Transverse colon (tissue), 4 donors: ENCODE measurements at regions not wholly inside any gene's neighbourhood (a gene's known extent, or its start where the extent isn't known, plus 50 kb on each side); places are given as distances from the start of the nearest gene placed in this dataset.

Experiments
- DNase-seq: peaks from one replicate; pipeline ENCODE4 v3.0.0-alpha.2; 2019
- H3K27ac ChIP-seq, 4 donors: fragments of 200-600 bp; sonication (generic); 2 replicates each; pipeline ENCODE4 v1.5.1; 2016 to 2018; ENCODE audit warnings: inconsistent platforms in 4 of 4
- H3K27me3 ChIP-seq: fragments of 200-600 bp; sonication (generic); 2 replicates; pipeline ENCODE4 v1.5.1; 2017; ENCODE audit warnings: inconsistent platforms
- H3K36me3 ChIP-seq, 4 donors: fragments of 200-600 bp; sonication (generic); 2 replicates each; pipeline ENCODE4 v1.5.1; 2017 to 2019; ENCODE audit warnings: inconsistent platforms in 4 of 4
- H3K4me1 ChIP-seq, 4 donors: fragments of 200-600 bp; sonication (generic); 2 replicates each; pipeline ENCODE4 v1.5.1; 2017 to 2020; ENCODE audit warnings: inconsistent platforms in 4 of 4
- H3K4me3 ChIP-seq, 4 donors: fragments of 200-600 bp; sonication (generic); 1 replicate in 1 of 4; 2 replicates in 3 of 4; pipeline versions ENCODE4 v1.5.1 to v1.6.1; 2017 to 2019; ENCODE audit warnings: inconsistent platforms in 4 of 4
- H3K9me3 ChIP-seq, 2 donors: fragments of 200-600 bp; sonication (generic); 2 replicates each; pipeline ENCODE4 v1.5.1; 2017 to 2019; ENCODE audit warnings: inconsistent platforms in 2 of 2
- CTCF ChIP-seq, 5 experiments: fragments of 200-600 bp in 3 of 5; fragments of 450-650 bp in 2 of 5; sonication (generic) in 3 of 5; IDR thresholded peaks; 1 replicate in 2 of 5; 2 replicates in 3 of 5; pipeline ENCODE4 v1.5.1; 2016 to 2017; ENCODE audit warnings: antibody characterized with exemption in 5 of 5, inconsistent platforms in 3 of 5, mild to moderate bottlenecking in 2 of 5, moderate library complexity in 1 of 5
- EP300 ChIP-seq: sonication (generic); formaldehyde crosslinking; IDR thresholded peaks from one replicate; pipeline ENCODE4 v1.6.1; 2017; ENCODE audit warnings: antibody characterized with exemption, low read depth
- POLR2A ChIP-seq: fragments of 450-650 bp; IDR thresholded peaks from one replicate; pipeline ENCODE4 v1.6.1; 2016; ENCODE audit warnings: antibody characterized with exemption, mild to moderate bottlenecking, moderate library complexity
- POLR2AphosphoS5 ChIP-seq, 3 donors: sonication (generic); formaldehyde crosslinking; IDR thresholded peaks; one replicate each; pipeline ENCODE4 v1.6.1; 2016; ENCODE audit warnings: antibody characterized with exemption in 3 of 3
- WGBS, 2 donors: methylation state at CpG; one replicate each; pipeline ENCODE4 v1.1.5; 2018; ENCODE audit warnings: low coverage in 1 of 2; 5-methylcytosine and 5-hydroxymethylcytosine counted together
- in situ Hi-C, 4 donors: fragments of 200-750 bp; cut with MboI; loops; one replicate each; pipeline versions ENCODE4 v1.15.0 to v1.15.1; 2017; ENCODE audit warnings: low sequenced_read_pairs in 3 of 4, low pct_ligation_motif_present in 1 of 4, low pct_unique_long_range_greater_than_20kb in 1 of 4
- intact Hi-C: fragments of 100-400 bp; cut with DNase I; formaldehyde crosslinking; loops from one replicate; pipeline ENCODE4 v1.15.1; 2023; ENCODE audit warnings: low total_unique reads

- intact Hi-C loops: loop anchor here (2.0 kb wide), 1 partner anchor 69 kb away; no protein-coding TSS in a partner anchor
- no peaks in the 10 kb centered on the region for H3K9me3 ChIP-seq
- DNase-seq: no peak
- H3K27ac ChIP-seq: no peak overlapping the region
- WGBS, 2 donors: 30 to 37% methylated on average over 2 to 3 of the region's 3 CpGs
- H3K27me3 ChIP-seq: no peaks in the 10 kb centered on the region
- H3K4me1 ChIP-seq: no peaks in the 10 kb centered on the region
- TF ChIP-seq POLR2AphosphoS5 (IDR thresholded peaks at IDR 0.05) (no peak), EP300 (no peak), CTCF (IDR thresholded peaks at IDR 0.05) (no peak), POLR2A (no peak)
- H3K36me3 ChIP-seq: no peaks in the 10 kb centered on the region
- in situ Hi-C loops: no loop called here
- no peak overlapping the region for H3K4me3 ChIP-seq
These were observed 617.0 kb upstream of the LINC00305 start for GRCh38 chr18:64765908-64766307.

GRCh38 chr18:64752707-64753106 lies 603.8 kb upstream of the LINC00305 start:
- no peaks in the 10 kb centered on the region for H3K36me3 ChIP-seq

GRCh38 chr18:64749884-64750283 lies 601.0 kb upstream of the LINC00305 start:
- WGBS, 2 donors: 38 to 65% methylated on average over 2 of the region's 2 CpGs
- Histone ChIP-seq H3K4me3 (no peak overlapping the region), H3K27ac (no peak overlapping the region), H3K4me1 (no peaks in the 10 kb centered on the region), H3K27me3 (no peaks in the 10 kb centered on the region), H3K36me3 (no peaks in the 10 kb centered on the region), H3K9me3 (no peaks in the 10 kb centered on the region)
- in situ Hi-C loops: no loop called here
- no peak for TF ChIP-seq POLR2A
- TF ChIP-seq CTCF (IDR thresholded peaks at IDR 0.05): no peak
- TF ChIP-seq EP300: no peak
- TF ChIP-seq POLR2AphosphoS5 (IDR thresholded peaks at IDR 0.05): no peak
- intact Hi-C loops: no loop called here
- no peak for DNase-seq

More at GRCh38 chr18:64752707-64753106, 603.8 kb upstream of the LINC00305 start:
- Histone ChIP-seq H3K27me3 (no peaks in the 10 kb centered on the region), H3K4me1 (no peaks in the 10 kb centered on the region), H3K4me3 (no peak overlapping the region), H3K27ac (no peak overlapping the region), H3K9me3 (no peaks in the 10 kb centered on the region)
- intact Hi-C loops (no loop called here), in situ Hi-C loops (no loop called here)
- 84 to 85% methylated on average over 2 of the region's 2 CpGs for WGBS, 2 donors
- no peak for DNase-seq
- TF ChIP-seq CTCF (IDR thresholded peaks at IDR 0.05) (no peak), POLR2A (no peak), POLR2AphosphoS5 (IDR thresholded peaks at IDR 0.05) (no peak)

- Histone ChIP-seq H3K27me3 (no peaks in the 10 kb centered on the region), H3K27ac (no peak overlapping the region), H3K36me3 (no peaks in the 10 kb centered on the region), H3K4me3 (no peak overlapping the region), H3K9me3 (no peaks in the 10 kb centered on the region), H3K4me1 (no peaks in the 10 kb centered on the region)
- in situ Hi-C loops (no loop called here), intact Hi-C loops (no loop called here)
- TF ChIP-seq POLR2A: no peak
- no peak for TF ChIP-seq CTCF (IDR thresholded peaks at IDR 0.05)
- TF ChIP-seq EP300: no peak
- no peak for TF ChIP-seq POLR2AphosphoS5 (IDR thresholded peaks at IDR 0.05)
- DNase-seq: no peak
These were observed 598.9 kb upstream of the LINC00305 start for GRCh38 chr18:64747803-64748202.
